ENCODE measurements at regions not wholly inside any gene's neighbourhood (a gene's known extent, or its start where the extent isn't known, plus 50 kb on each side); places are given as distances from the start of the nearest gene placed in this dataset.

- no peak for TF ChIP-seq RAD21 (conservative IDR thresholded peaks at IDR 0.05)
- TF ChIP-seq TAF1 (IDR thresholded peaks at IDR 0.05; ENCODE audit: low read depth): no peak
- no peak for TF ChIP-seq MXI1 (conservative IDR thresholded peaks at IDR 0.05; ENCODE audit: poor library complexity, severe bottlenecking)
- TF ChIP-seq POLR2AphosphoS5 (IDR thresholded peaks at IDR 0.05): no peak
- TF ChIP-seq EP300 (conservative IDR thresholded peaks at IDR 0.05; ENCODE audit: poor library complexity, severe bottlenecking): no peak
- no peak for TF ChIP-seq REST (IDR thresholded peaks at IDR 0.05; ENCODE audit: borderline replicate concordance)
- no peak for TF ChIP-seq SMC3 (conservative IDR thresholded peaks at IDR 0.05; ENCODE audit: poor library complexity)
- no peak for TF ChIP-seq EZH2 (IDR thresholded peaks at IDR 0.05; ENCODE audit: borderline replicate concordance, insufficient read depth, low read length, poor library complexity, severe bottlenecking)
- no peak for TF ChIP-seq CTCF (IDR thresholded peaks at IDR 0.05; ENCODE audit: poor library complexity, severe bottlenecking)
- no peak overlapping the region for H3K9ac ChIP-seq (ENCODE audit: low read length)
- H3K27ac ChIP-seq (ENCODE audit: low read length): no peak overlapping the region
- H3F3A ChIP-seq (ENCODE audit: insufficient read depth, low read length, poor library complexity, severe bottlenecking): peaks cover 4% of the 10 kb centered on the region
- H3K27me3 ChIP-seq (ENCODE audit: insufficient read depth, low read depth, low read length): no peaks in the 10 kb centered on the region
- H3K9me3 ChIP-seq (ENCODE audit: low read length): no peaks in the 10 kb centered on the region
- no peaks in the 10 kb centered on the region for H3K79me2 ChIP-seq (replicated peaks; ENCODE audit: insufficient read depth, low read length)
- H3K36me3 ChIP-seq (ENCODE audit: insufficient read depth, low read length): no peaks in the 10 kb centered on the region
- no peak overlapping the region for H2AFZ ChIP-seq (ENCODE audit: low read depth, low read length)
- H3K4me3 ChIP-seq (ENCODE audit: low read length): no peak overlapping the region
- H3K4me2 ChIP-seq (ENCODE audit: low read length): no peak overlapping the region
- H4K20me1 ChIP-seq (ENCODE audit: insufficient read depth): no peaks in the 10 kb centered on the region
- H3K9me2 ChIP-seq (ENCODE audit: insufficient read depth, low read length): no peaks in the 10 kb centered on the region
Observed at GRCh38 chr3:110753516-110753915, 318.1 kb upstream of the NECTIN3 start.

- Histone ChIP-seq H3F3A (ENCODE audit: insufficient read depth, low read length, poor library complexity, severe bottlenecking) (peaks cover 4% of the 10 kb centered on the region), H3K36me3 (ENCODE audit: insufficient read depth, low read length) (no peaks in the 10 kb centered on the region), H3K9ac (ENCODE audit: low read length) (no peak overlapping the region), H3K9me3 (ENCODE audit: low read length) (no peaks in the 10 kb centered on the region), H3K79me2 (replicated peaks; ENCODE audit: insufficient read depth, low read length) (no peaks in the 10 kb centered on the region), H4K20me1 (ENCODE audit: insufficient read depth) (no peaks in the 10 kb centered on the region), H3K4me3 (ENCODE audit: low read length) (peak overlapping the region; percentile 41), H3K9me2 (ENCODE audit: insufficient read depth, low read length) (no peaks in the 10 kb centered on the region), H3K4me2 (ENCODE audit: low read length) (no peak overlapping the region), H3K27ac (ENCODE audit: low read length) (peak overlapping the region; percentile 51), H3K27me3 (ENCODE audit: insufficient read depth, low read depth, low read length) (no peaks in the 10 kb centered on the region), H2AFZ (ENCODE audit: low read depth, low read length) (no peak overlapping the region)
- no peak for TF ChIP-seq POLR2AphosphoS5 (IDR thresholded peaks at IDR 0.05)
- TF ChIP-seq RAD21 (conservative IDR thresholded peaks at IDR 0.05): no peak
- no peak for TF ChIP-seq SMC3 (conservative IDR thresholded peaks at IDR 0.05; ENCODE audit: poor library complexity)
- peak; percentile 40 for TF ChIP-seq EP300 (conservative IDR thresholded peaks at IDR 0.05; ENCODE audit: poor library complexity, severe bottlenecking)
- TF ChIP-seq REST (IDR thresholded peaks at IDR 0.05; ENCODE audit: borderline replicate concordance): no peak
- no peak for TF ChIP-seq MXI1 (conservative IDR thresholded peaks at IDR 0.05; ENCODE audit: poor library complexity, severe bottlenecking)
- no peak for TF ChIP-seq EZH2 (IDR thresholded peaks at IDR 0.05; ENCODE audit: borderline replicate concordance, insufficient read depth, low read length, poor library complexity, severe bottlenecking)
Observed at GRCh38 chr3:110754212-110754916, 317.3 kb upstream of the NECTIN3 start.
